ENCODE measurements at regions not wholly inside any gene's neighbourhood (a gene's known extent, or its start where the extent isn't known, plus 50 kb on each side); places are given as distances from the start of the nearest gene placed in this dataset.

- no peaks in the 10 kb centered on the region for H3K79me1 ChIP-seq (replicated peaks; ENCODE audit: low read length, poor library complexity, severe bottlenecking)
- no peak overlapping the region for H2BK120ac ChIP-seq (ENCODE audit: low read depth, low read length)
- no peak overlapping the region for H3K4ac ChIP-seq (ENCODE audit: low read depth in 1 of 2, low read length in 2 of 2)
- no peak overlapping the region for H4K91ac ChIP-seq (ENCODE audit: low read length)
- no peak overlapping the region for H3K9ac ChIP-seq (ENCODE audit: low read length)
- 90% methylated on average over 13 of the region's 14 CpGs for WGBS
- peaks cover 16 to 19% of the 10 kb centered on the region in 2 experiments for H3K27me3 ChIP-seq (ENCODE audit: control insufficient read depth in 1 of 2, insufficient read depth in 1 of 2, low read length in 2 of 2)
- peaks cover 18% of the 10 kb centered on the region for H3K4me1 ChIP-seq (ENCODE audit: control insufficient read depth, insufficient read depth, low read depth, low read length)
- H2AFZ ChIP-seq (ENCODE audit: low read depth, low read length), result no peak overlapping the region
- no peak overlapping the region for H2BK12ac ChIP-seq (ENCODE audit: low read length in 2 of 2)
- H3K18ac ChIP-seq (ENCODE audit: low read depth in 1 of 2, low read length in 2 of 2), result no peak overlapping the region
- no peak overlapping the region for H2AK5ac ChIP-seq (ENCODE audit: low read length, severe bottlenecking)
- H3K14ac ChIP-seq (ENCODE audit: low read length in 2 of 2), result no peak overlapping the region
- H3K9me3 ChIP-seq (ENCODE audit: control insufficient read depth, low read length), result no peaks in the 10 kb centered on the region
- no peak for DNase-seq
- no peak overlapping the region for H2BK5ac ChIP-seq (ENCODE audit: low read depth, low read length, poor library complexity, severe bottlenecking)
- no peak overlapping the region for H2BK15ac ChIP-seq (ENCODE audit: low read depth, poor library complexity, severe bottlenecking)
- no peak overlapping the region for H3K4me2 ChIP-seq (ENCODE audit: low read length, poor library complexity, severe bottlenecking)
- no peak overlapping the region for H3K23ac ChIP-seq (ENCODE audit: low read length in 2 of 2)
- H3K4me3 ChIP-seq (ENCODE audit: insufficient read depth in 1 of 2, low read depth in 1 of 2, low read length in 2 of 2), result no peak overlapping the region
- H3K36me3 ChIP-seq (ENCODE audit: control insufficient read depth in 1 of 2, insufficient read depth in 2 of 2, low read depth in 1 of 2, low read length in 2 of 2), result no peaks in the 10 kb centered on the region
- H3K27ac ChIP-seq (ENCODE audit: low read length, poor library complexity, severe bottlenecking), result no peak overlapping the region
- no peak overlapping the region for H4K8ac ChIP-seq (ENCODE audit: low read length)
Observed at GRCh38 chr4:7141151-7141834, 51.0 kb upstream of the SORCS2 start.

- Histone ChIP-seq H3K9me3 (ENCODE audit: control insufficient read depth, low read length) (no peaks in the 10 kb centered on the region), H3K4ac (ENCODE audit: low read depth in 1 of 2, low read length in 2 of 2) (no peak overlapping the region), H2AK5ac (ENCODE audit: low read length, severe bottlenecking) (no peak overlapping the region), H3K9ac (ENCODE audit: low read length) (no peak overlapping the region), H3K4me3 (ENCODE audit: insufficient read depth in 1 of 2, low read depth in 1 of 2, low read length in 2 of 2) (no peak overlapping the region), H2BK15ac (ENCODE audit: low read depth, poor library complexity, severe bottlenecking) (no peak overlapping the region), H3K27ac (ENCODE audit: low read length, poor library complexity, severe bottlenecking) (no peak overlapping the region), H2AFZ (ENCODE audit: low read depth, low read length) (no peak overlapping the region), H4K91ac (ENCODE audit: low read length) (no peak overlapping the region), H3K23ac (ENCODE audit: low read length in 2 of 2) (no peak overlapping the region), H3K36me3 (ENCODE audit: control insufficient read depth in 1 of 2, insufficient read depth in 2 of 2, low read depth in 1 of 2, low read length in 2 of 2) (no peaks in the 10 kb centered on the region), H2BK120ac (ENCODE audit: low read depth, low read length) (no peak overlapping the region), H3K4me1 (ENCODE audit: control insufficient read depth, insufficient read depth, low read depth, low read length) (peaks cover 23% of the 10 kb centered on the region), H2BK12ac (ENCODE audit: low read length in 2 of 2) (no peak overlapping the region), H3K18ac (ENCODE audit: low read depth in 1 of 2, low read length in 2 of 2) (no peak overlapping the region), H3K27me3 (ENCODE audit: control insufficient read depth in 1 of 2, insufficient read depth in 1 of 2, low read length in 2 of 2) (peaks cover 13 to 15% of the 10 kb centered on the region in 2 experiments), H3K4me2 (ENCODE audit: low read length, poor library complexity, severe bottlenecking) (no peak overlapping the region), H2BK5ac (ENCODE audit: low read depth, low read length, poor library complexity, severe bottlenecking) (no peak overlapping the region), H3K14ac (ENCODE audit: low read length in 2 of 2) (no peak overlapping the region), H3K79me1 (replicated peaks; ENCODE audit: low read length, poor library complexity, severe bottlenecking) (no peaks in the 10 kb centered on the region), H4K8ac (ENCODE audit: low read length) (no peak overlapping the region)
- DNase-seq, result no peak
- WGBS, result 92% methylated on average over 8 of the region's 8 CpGs
Observed at GRCh38 chr4:7140692-7141069, 51.7 kb upstream of the SORCS2 start.

GRCh38 chr4:7140062-7140691 is 52.2 kb upstream of the SORCS2 start:
- no peak overlapping the region for H3K4ac ChIP-seq (ENCODE audit: low read depth in 1 of 2, low read length in 2 of 2)
- H3K27ac ChIP-seq (ENCODE audit: low read length, poor library complexity, severe bottlenecking), result no peak overlapping the region
- peaks cover 27% of the 10 kb centered on the region for H3K4me1 ChIP-seq (ENCODE audit: control insufficient read depth, insufficient read depth, low read depth, low read length)
- no peak overlapping the region for H3K14ac ChIP-seq (ENCODE audit: low read length in 2 of 2)
- H2AFZ ChIP-seq (ENCODE audit: low read depth, low read length), result no peak overlapping the region
- no peak overlapping the region for H3K18ac ChIP-seq (ENCODE audit: low read depth in 1 of 2, low read length in 2 of 2)
- H2BK12ac ChIP-seq (ENCODE audit: low read length in 2 of 2), result no peak overlapping the region
- no peak overlapping the region for H4K91ac ChIP-seq (ENCODE audit: low read length)
- no peaks in the 10 kb centered on the region for H3K79me1 ChIP-seq (replicated peaks; ENCODE audit: low read length, poor library complexity, severe bottlenecking)
- WGBS, result 81% methylated on average over 9 of the region's 11 CpGs
- no peak overlapping the region for H4K8ac ChIP-seq (ENCODE audit: low read length)
- H3K27me3 ChIP-seq (ENCODE audit: control insufficient read depth in 1 of 2, insufficient read depth in 1 of 2, low read length in 2 of 2), result peaks cover 13 to 15% of the 10 kb centered on the region in 2 experiments
- no peak for DNase-seq
- H3K36me3 ChIP-seq (ENCODE audit: control insufficient read depth in 1 of 2, insufficient read depth in 2 of 2, low read depth in 1 of 2, low read length in 2 of 2), result no peaks in the 10 kb centered on the region
- no peak overlapping the region for H3K9ac ChIP-seq (ENCODE audit: low read length)
- H2BK15ac ChIP-seq (ENCODE audit: low read depth, poor library complexity, severe bottlenecking), result no peak overlapping the region
- no peak overlapping the region for H2BK5ac ChIP-seq (ENCODE audit: low read depth, low read length, poor library complexity, severe bottlenecking)
- no peak overlapping the region for H3K4me2 ChIP-seq (ENCODE audit: low read length, poor library complexity, severe bottlenecking)
- no peak overlapping the region for H3K4me3 ChIP-seq (ENCODE audit: insufficient read depth in 1 of 2, low read depth in 1 of 2, low read length in 2 of 2)
- no peak overlapping the region for H2AK5ac ChIP-seq (ENCODE audit: low read length, severe bottlenecking)
- H3K23ac ChIP-seq (ENCODE audit: low read length in 2 of 2), result peak overlapping the region in 1 of 2 experiments; percentile 28
- no peak overlapping the region for H2BK120ac ChIP-seq (ENCODE audit: low read depth, low read length)
- H3K9me3 ChIP-seq (ENCODE audit: control insufficient read depth, low read length), result no peaks in the 10 kb centered on the region

- no peak overlapping the region for H3K9ac ChIP-seq (ENCODE audit: low read length)
- no peak overlapping the region for H2AK5ac ChIP-seq (ENCODE audit: low read length, severe bottlenecking)
- no peak overlapping the region for H3K4me3 ChIP-seq (ENCODE audit: insufficient read depth in 1 of 2, low read depth in 1 of 2, low read length in 2 of 2)
- peaks cover 30% of the 10 kb centered on the region for H3K4me1 ChIP-seq (ENCODE audit: control insufficient read depth, insufficient read depth, low read depth, low read length)
- H3K23ac ChIP-seq (ENCODE audit: low read length in 2 of 2), result no peak overlapping the region
- no peak overlapping the region for H2BK120ac ChIP-seq (ENCODE audit: low read depth, low read length)
- no peaks in the 10 kb centered on the region for H3K36me3 ChIP-seq (ENCODE audit: control insufficient read depth in 1 of 2, insufficient read depth in 2 of 2, low read depth in 1 of 2, low read length in 2 of 2)
- H3K27me3 ChIP-seq (ENCODE audit: control insufficient read depth in 1 of 2, insufficient read depth in 1 of 2, low read length in 2 of 2), result peaks cover 13 to 15% of the 10 kb centered on the region in 2 experiments
- H3K4ac ChIP-seq (ENCODE audit: low read depth in 1 of 2, low read length in 2 of 2), result no peak overlapping the region
- H4K91ac ChIP-seq (ENCODE audit: low read length), result no peak overlapping the region
- no peak overlapping the region for H2BK15ac ChIP-seq (ENCODE audit: low read depth, poor library complexity, severe bottlenecking)
- H3K27ac ChIP-seq (ENCODE audit: low read length, poor library complexity, severe bottlenecking), result no peak overlapping the region
- H3K18ac ChIP-seq (ENCODE audit: low read depth in 1 of 2, low read length in 2 of 2), result no peak overlapping the region
- no peak overlapping the region for H4K8ac ChIP-seq (ENCODE audit: low read length)
- H3K14ac ChIP-seq (ENCODE audit: low read length in 2 of 2), result no peak overlapping the region
- H2BK5ac ChIP-seq (ENCODE audit: low read depth, low read length, poor library complexity, severe bottlenecking), result no peak overlapping the region
- H2AFZ ChIP-seq (ENCODE audit: low read depth, low read length), result no peak overlapping the region
- DNase-seq, result no peak
- H3K4me2 ChIP-seq (ENCODE audit: low read length, poor library complexity, severe bottlenecking), result no peak overlapping the region
- H3K9me3 ChIP-seq (ENCODE audit: control insufficient read depth, low read length), result no peaks in the 10 kb centered on the region
- no peaks in the 10 kb centered on the region for H3K79me1 ChIP-seq (replicated peaks; ENCODE audit: low read length, poor library complexity, severe bottlenecking)
- 71% methylated on average over 12 of the region's 12 CpGs for WGBS
- no peak overlapping the region for H2BK12ac ChIP-seq (ENCODE audit: low read length in 2 of 2)
Observed at GRCh38 chr4:7139167-7139982, 53.0 kb upstream of the SORCS2 start.

Data from mesenchymal stem cell (in vitro differentiated cells and primary cell).